Testis (tissue), 2 donors: ENCODE measurements at regions not wholly inside any gene's neighbourhood (a gene's known extent, or its start where the extent isn't known, plus 50 kb on each side); places are given as distances from the start of the nearest gene placed in this dataset.

ENCODE experiments used
- CTCF ChIP-seq, 3 experiments: fragments of 450-650 bp in 2 of 3; fragments of 200-600 bp in 1 of 3; sonication (generic) in 1 of 3; IDR thresholded peaks; one replicate each; pipeline ENCODE4 v1.5.1; 2016 to 2019; ENCODE audit warnings: antibody characterized with exemption in 3 of 3, mild to moderate bottlenecking in 2 of 3, moderate library complexity in 1 of 3
- POLR2A ChIP-seq: fragments of 450-650 bp; IDR thresholded peaks from one replicate; pipeline ENCODE4 v1.6.1; 2017; ENCODE audit warnings: antibody characterized with exemption, mild to moderate bottlenecking, moderate library complexity

- TF ChIP-seq CTCF (IDR thresholded peaks at IDR 0.05) (no peak), POLR2A (no peak)
Measured at GRCh38 chr1:233460692-233461091, 133.2 kb downstream of the MAP3K21 start.
